ENCODE measurements at regions not wholly inside any gene's neighbourhood (a gene's known extent, or its start where the extent isn't known, plus 50 kb on each side); places are given as distances from the start of the nearest gene placed in this dataset.

- no peak for TF ChIP-seq CTCF (IDR thresholded peaks at IDR 0.05; ENCODE audit: low read length)
- TF ChIP-seq EZH2 (IDR thresholded peaks at IDR 0.05; ENCODE audit: borderline replicate concordance, low read length): no peak
Measured at GRCh38 chr4:11326021-11326420, 102.7 kb downstream of the HS3ST1 start.

All from OCI-LY1 (cell line).